GM21381 (cell line): ENCODE measurements at regions not wholly inside any gene's neighbourhood (a gene's known extent, or its start where the extent isn't known, plus 50 kb on each side); places are given as distances from the start of the nearest gene placed in this dataset.
"Not testable (repeated sequence)": the region's sequence is repeated elsewhere in the genome, so short reads cannot be mapped to it uniquely, and the experiment has no call there.

Experiments
- ATAC-seq: cut with Tn5 transposase; IDR thresholded peaks from one replicate; pipeline ENCODE4 v1.9.1; 2021; ENCODE audit warnings: mild to moderate bottlenecking, moderate library complexity; ENCODE audit not compliant: unreplicated experiment

DNA sequence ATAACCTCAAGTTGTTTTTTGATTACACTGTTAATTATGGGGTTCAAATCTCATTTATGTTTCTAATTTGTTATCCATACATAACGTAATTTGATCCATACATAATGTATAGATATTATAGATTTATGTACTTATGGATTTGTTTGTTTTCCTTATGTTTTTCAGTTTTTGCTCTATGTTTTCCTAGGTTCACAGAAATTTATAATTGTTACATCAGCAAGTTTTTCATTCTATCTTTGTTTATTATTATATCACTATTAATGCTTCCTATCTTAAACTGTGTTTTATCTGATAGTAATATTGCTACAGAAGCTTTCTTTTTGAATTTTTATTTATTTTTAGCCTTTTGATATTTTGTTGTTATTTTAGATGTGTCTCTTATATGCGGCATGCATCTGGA lies 194.3 kb upstream of the SOX21 start:
- ATAC-seq = no peak

DNA sequence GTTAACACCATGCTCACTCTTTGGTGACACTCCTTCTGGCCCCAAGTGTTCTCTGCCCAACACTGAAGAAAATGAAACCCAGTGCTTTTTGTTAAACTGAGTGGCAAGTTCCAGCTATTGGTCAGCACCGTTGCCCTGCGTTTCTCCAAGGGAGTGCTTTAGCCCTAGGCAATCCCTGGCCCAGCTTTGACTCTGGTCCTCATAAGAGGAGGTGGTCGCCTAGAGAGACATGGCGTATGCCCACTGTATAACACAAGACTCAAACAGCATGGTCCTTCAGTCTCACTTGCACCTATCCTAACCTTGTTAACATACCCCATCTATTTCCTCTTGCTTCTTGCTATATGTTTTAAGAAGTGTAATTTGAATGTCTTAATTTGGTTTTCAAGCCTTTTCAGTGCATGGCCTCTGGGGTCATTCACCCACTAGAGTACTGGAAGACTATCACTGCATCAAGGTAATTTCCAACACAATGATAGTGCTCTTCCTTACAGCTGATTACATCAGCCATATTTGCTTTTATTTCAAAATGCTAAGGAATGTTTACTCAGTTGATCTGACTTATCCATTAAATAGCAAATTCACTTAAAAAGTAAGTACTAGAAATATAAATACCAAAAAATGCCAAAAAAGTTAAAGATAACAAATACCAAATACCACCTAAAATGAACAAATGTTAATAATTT lies 190.5 kb upstream of the SOX21 start:
- ATAC-seq = no peak

DNA sequence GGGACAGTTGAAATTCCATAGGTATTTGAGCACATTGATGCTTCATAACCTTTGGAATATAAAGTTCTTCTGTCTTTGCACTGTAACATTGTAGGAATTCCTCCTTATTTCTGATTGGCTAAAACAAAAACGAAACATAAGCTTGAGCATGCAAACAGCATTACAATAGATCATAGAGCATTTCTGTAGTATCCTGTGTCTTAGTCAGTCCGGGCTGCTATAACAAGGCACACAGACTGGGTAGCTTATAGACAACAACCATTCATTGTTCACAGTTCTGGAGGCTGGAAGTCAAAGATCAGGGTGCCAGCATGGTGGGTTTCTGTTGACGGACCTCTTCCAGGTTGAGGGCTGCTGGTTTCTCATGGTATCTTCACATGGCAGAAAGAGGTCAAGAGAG lies 188.7 kb upstream of the SOX21 start:
- no peak for ATAC-seq

DNA sequence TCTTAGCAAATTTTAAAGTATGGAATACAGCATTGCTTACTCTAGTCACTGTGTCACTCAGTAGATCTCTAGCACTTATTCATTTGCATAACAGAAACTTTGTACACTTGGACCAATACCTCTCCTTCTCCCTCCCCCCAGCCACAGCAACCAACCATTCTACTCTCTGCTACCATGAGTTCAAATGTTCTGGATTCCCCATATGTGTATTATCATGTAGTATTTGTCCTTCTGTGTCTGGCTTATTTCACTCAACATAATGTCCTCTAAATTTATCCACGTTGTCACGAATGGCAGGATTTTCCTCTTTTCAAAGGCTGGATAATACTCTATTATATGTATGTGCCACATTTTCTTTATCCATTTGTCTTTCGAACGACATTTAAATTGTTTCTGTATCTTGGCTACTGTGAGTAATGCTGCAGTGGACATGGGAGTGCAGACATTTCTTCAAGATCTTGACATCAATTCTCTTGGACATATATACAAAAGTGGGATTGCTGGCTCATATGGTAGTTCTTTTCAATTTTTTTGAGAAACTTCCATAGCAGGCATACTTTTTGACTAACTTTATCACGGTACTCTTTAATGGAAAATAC lies 184.5 kb upstream of the SOX21 start:
- ATAC-seq = no peak

DNA sequence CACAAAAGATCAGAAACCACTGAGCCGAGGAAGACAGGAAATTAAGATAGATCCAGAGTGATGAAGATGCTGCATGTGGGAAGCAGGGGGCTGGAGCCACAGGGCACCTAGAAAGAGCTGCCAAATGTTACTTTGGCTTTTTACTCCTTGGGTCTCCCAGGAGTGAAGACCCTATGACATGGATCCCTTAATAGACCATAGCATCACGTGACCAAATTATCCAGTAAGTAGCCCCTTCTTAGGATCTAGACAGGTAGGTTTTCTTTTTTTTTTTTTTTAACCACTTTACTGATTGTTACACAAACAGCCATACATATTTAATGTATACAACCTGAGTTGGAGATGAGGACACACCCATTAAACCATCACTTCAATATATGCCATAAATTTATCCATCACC lies 183.9 kb upstream of the SOX21 start:
- no peak for ATAC-seq

DNA sequence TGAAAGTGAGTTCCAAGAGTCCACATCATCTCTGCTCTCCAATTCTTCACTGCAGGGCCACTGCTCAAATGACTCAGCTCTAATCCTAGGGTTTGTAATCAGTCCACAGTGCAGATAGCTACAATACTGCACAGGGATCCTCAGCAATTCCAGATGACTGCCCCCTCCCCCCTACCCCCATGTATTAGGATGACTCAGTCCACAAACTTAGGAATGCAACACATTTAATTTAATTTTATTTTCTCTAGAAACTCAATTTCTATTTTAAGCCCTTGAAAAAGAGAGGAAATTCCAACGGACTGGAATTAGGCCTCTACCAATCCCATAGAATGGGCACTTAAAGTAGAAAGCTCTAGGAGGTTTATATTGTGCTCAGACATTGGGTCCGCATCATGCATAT lies 173.8 kb upstream of the SOX21 start:
- no peak for ATAC-seq

DNA sequence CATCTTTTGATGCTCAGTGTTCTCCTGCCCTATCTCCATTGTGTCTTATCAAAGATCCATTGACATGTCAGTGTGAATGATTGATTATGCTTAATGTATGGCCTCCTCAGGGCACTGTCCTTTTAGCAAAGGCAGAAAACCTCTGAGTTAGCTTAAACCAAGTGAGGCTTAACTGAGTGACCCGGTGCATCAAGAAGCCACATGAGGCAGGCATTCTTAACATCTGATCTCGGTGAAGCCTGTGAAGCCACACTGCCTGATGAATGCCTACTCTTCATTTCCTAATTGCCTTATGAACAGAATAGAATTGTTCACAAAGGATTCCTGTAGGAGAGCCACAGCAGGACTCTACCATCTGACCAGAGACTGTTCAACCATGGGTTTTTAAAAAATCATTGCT lies 168.1 kb upstream of the SOX21 start:
- ATAC-seq = no peak

DNA sequence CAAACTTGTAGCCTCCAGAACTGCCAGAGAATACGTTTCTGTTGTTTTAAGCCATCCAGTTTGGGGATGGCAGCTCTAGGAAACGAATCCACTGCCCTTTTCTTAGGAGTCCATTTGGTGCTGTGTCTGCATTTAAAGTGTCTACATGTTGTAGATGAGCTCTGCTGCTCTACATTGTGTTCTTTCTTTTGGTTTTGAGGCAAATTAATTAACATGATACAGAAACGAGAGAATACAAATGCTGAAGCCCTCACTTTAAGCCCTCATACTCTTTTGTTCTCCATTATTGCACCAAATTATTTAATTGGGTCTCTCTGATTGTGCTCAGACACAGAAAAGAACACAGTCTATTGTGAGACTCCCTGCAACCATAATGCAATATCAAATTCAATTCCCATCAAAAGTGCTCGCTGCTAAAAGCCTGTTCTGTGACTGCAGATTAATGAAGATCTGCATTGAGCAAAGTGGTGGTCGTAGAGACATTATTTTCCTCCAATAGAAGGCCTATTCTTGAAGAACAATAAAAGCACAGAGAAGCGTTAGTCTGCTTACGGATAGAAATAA lies 166.3 kb upstream of the SOX21 start:
- ATAC-seq = no peak

DNA sequence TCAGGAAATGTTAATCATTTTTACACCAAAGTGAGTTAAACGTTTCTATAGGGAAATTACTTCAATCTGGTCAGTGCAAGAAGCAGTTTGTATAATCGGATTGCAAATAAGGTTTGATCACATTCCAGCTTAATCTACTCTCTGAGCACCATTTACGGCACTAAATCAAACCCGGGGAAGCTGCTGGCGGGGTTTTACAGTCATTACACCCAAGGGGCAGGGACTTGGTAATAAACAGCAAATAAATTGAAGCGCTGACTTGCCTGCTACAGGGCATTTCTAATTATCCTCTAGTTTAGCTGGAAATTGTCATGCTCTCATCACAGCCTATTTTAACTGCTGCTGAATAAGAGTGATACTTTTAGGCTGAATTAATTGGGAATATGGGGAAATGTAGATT lies 152.1 kb upstream of the SOX21 start:
- ATAC-seq = no peak

DNA sequence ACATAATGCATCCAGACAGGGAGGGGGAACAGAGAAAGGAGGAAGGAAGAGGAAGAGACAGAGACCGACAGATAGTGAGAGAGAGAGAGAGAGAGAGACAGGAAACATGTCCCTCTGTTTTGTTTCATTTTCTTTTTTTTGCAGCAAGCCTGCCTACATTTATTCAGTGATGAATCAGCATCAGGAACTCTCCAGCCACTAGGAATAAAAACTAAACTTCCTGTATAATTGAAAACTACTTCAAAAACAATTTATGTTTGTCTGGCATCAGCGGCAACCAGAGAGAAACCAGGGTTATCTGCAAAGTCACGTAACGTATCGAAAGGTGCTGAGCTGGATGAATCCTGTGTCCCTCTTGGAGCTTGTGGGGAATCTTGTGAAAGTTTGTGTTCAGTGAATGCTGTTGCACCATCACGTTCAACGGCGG lies 148.6 kb upstream of the SOX21 start:
- peak; percentile 58 for ATAC-seq

DNA sequence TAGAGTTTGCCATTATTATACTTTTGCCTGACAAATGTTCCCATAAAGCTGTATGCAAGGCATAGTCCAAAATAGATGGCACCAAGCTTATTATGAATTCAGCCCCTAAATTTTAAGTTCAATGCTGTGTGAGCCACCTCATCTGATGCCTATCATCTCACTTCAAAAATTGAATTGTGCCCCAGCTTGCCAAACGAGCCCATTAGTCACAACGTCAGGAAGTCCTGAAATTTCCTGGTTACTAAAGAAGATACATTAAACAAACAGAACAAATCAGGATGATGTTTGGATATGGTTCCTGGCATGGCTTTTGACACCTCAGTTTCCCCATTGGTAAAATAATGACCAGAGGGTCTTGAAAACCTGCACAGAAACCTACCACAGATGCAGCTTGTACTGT lies 147.5 kb upstream of the SOX21 start:
- no peak for ATAC-seq

DNA sequence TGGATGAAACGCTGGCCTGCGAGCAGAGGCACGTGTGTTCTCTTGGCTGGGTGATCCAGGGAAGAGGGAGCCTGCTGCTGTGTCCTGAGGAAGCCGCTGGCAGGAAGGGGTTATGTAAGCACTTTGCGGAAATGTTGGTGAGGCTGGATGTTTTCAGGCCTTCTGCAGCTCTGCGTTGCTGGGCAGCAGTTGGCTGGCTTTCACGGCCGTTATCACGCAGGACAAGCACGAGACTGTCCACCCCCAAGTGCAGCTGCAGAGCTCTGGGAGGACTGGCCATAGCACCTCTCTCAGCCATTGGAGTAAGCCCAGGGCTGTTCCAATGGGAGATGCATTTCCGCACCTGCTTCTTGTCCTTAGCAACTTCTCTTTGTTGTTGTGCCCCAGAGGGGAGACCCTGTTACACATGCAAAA lies 146.9 kb upstream of the SOX21 start:
- no peak for ATAC-seq

DNA sequence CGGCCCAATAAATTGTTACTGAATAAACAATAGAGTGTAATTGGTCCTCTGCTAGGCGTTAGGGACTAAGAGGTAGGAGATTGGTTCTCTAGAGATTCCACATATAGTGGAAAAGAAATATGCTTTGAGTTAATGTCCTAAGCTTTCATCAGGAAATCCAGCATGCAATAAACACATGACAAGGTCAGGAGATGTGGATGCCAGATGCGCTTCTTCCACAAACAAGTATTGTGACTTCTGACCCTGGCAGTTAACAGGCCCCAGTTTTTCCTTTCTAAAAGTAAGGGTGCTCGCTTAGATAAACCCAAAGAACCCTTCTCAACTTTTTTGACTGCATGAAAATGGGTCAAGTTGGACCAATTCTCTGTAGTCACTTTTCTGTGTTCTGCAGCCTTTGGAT lies 146.5 kb upstream of the SOX21 start:
- ATAC-seq = no peak

DNA sequence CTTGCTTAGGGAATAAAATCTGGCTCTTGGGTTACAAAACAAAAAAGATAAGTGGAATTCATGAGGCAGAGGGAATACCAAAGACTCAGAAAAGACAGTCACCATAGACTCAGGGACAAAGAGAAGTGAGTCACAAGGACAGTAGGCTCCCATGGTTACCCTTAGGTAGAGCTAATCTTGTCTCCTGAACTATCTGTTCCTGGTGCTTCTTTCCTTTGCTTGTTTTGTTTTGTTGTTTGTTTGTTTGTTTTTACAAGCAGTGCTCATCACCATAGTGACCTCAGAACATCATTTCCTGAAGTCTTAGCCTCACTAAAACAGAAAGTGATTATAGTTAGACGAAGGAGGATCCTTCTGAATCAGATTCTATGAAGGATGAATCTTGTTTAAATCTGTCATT lies 142.3 kb upstream of the SOX21 start:
- ATAC-seq = no peak

DNA sequence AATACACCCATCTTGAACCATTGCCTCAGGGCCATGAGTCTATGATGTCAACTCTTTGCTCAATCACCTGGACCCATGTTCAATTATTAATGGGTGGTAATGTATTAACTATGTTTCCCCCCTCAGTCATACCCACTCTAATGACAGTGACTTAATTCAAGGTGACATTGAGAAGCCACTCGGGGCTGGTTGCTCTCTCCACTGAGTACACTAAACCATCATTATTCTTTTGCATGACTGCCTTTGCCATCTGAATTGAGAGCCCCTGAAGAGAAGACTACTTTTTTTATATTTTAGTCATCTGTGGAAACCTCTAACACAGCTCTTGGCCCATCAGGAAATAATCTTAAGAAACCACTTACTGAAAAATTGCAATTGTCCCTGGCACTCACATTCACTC lies 139.2 kb upstream of the SOX21 start:
- ATAC-seq = no peak

DNA sequence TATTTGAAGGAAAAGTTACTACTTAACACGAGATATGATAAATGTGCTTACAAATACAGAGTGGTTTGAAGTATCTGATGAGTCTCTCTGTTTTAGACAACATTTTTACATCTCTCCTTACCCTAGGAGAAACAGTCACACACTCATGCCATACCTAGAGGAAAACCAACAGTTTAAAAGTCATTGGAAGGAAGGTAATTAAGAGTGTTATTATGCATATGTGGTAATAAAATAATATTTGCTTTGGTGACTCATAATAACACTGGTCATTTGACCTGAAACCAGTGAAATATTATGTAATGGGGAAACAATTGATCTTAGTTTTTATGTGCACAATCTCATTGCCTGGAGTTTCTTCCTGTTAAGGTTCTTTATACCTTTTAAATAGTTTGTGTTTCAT lies 136.9 kb upstream of the SOX21 start:
- ATAC-seq = no peak

DNA sequence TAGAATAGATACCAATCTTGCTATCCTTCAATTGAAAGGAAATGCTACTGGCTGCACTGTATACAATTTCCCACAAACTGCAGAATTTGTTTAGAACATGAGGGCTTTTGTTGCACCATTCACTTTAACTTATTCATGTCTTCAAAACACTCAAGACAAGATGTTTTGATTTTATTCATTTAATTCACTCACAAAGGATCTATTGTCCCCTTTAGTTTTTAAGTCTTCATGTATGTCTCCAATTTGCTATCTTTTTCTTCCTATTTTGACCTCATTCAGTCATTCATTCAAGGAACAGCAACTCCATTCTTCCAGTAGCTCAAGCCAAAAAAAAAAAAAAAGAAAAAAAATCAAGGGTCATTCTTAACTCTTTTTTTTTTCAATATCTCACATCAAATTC lies 130.6 kb upstream of the SOX21 start:
- no peak for ATAC-seq

DNA sequence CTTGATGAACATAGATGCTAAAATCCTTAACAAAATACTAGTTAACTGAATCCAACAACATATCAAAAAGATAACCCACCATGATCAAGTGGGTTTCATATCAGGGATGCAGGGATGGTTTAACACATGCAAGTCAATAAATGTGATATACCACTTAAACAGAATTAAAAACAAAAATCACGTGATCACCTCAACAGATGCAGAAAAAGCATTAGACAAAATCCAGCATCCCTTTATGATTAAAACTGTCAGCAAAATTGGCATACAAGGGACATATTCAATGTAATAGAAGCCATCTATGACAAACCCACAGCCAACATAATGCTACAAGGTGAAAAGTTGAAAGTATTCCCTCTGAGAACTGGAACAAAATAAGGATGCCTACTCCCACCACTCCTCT lies 124.7 kb upstream of the SOX21 start:
- ATAC-seq = not testable (repeated sequence)

DNA sequence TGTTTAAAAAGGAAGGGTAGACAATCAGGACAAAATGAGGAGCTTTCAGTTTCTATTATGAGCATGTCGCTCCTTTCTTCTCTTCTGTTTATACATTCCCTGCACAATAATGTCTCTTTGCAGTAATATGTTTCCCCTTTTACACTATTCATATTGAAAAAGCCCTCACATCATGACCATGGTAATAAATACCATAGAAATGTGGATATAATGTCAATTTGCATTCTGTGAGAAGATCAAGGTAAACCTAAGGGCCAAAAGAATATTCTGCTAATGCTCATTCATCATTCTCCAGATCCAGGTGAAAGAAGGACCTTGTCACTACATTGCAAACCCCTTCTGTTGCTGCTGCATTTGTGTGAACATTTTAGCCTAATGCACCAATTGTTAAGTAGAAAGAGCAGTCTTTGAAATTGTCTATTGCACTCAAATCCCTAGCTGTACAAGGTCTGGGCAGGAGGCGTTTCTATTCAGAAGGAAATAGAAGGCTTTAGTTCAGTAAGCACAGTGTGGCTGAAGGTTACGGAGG lies 117.6 kb upstream of the SOX21 start:
- ATAC-seq = no peak

DNA sequence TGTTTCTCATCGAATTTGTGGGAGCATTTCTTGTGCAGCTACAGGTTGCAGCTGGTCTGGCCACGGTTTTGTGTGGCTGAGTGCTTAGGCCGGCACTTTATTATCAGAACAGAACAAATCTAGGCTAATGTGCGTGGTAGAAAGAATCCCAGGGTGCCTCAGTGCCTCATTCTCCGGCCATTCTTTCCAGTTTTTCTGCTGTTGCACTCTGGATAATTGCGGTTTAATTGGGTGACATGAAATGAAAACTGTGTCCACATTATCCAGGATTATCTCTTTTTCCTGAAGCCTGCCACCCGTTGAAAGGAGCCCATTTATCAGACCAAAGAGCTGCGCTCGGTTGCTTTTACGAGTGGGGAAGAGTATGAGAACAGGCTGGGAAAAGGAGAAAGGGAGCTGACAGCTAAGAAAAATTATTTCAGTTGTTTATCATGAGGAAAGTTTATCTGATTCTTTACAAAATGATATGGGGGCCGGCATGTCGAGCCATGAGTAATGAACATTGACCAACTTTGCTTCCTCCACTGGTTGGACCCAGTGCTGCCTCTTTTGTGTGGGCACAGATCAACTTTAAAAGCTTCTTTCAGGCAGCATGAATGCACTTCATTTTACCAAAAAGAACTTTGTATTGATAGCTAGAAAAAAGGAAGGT lies 117.0 kb upstream of the SOX21 start:
- no peak for ATAC-seq

DNA sequence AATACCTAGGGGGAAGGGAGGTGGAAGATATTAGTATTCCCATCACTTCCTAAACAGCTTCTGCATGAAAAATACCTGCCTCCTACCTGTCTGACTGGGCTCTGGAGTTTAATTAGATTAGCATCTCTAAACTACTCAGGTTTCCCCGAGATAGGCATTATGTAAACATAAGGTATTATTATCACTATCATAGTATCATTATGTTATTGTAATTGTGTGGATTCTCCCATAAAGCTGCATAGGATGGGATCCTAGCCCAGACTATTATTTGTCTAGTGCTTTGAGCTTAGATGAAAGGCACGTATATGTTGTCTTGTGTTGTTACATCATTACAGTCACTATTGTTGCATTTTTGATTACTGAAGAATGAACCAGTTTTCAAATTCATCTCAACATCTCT lies 115.2 kb upstream of the SOX21 start:
- ATAC-seq = no peak

DNA sequence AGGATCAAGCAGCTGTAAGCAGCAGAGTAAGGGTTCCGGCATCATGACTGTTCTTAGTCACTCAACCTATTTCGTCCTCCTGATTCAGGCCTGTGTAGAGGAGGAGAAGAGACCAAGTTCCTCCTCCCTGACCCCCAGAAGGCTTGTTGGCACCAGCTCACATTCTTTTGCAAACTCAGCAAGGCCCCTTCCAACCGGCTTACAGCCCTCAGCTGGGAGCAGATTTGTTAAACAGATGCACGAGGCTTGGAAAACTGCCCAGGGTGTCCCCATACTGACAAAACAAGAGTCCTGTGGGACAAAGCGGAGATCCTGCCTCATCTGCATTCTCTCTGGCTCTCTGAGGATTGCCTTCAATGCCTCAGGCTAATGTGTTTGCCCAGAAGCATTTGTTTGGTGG lies 113.2 kb upstream of the SOX21 start:
- no peak for ATAC-seq
